Upper lobe of left lung (tissue), 4 donors: ENCODE measurements at regions not wholly inside any gene's neighbourhood (a gene's known extent, or its start where the extent isn't known, plus 50 kb on each side); places are given as distances from the start of the nearest gene placed in this dataset.

Experiments
- EP300 ChIP-seq, 4 donors: sonication (generic); formaldehyde crosslinking; IDR thresholded peaks; one replicate each; pipeline ENCODE4 v1.5.1; 2017; ENCODE audit warnings: antibody characterized with exemption in 4 of 4, control low read depth in 2 of 4
- POLR2A ChIP-seq, 4 donors: fragments of 450-650 bp; IDR thresholded peaks; one replicate each; pipeline ENCODE4 v1.5.1; 2016 to 2017; ENCODE audit warnings: antibody characterized with exemption in 4 of 4, mild to moderate bottlenecking in 2 of 4
- POLR2AphosphoS5 ChIP-seq, 2 donors: sonication (generic); formaldehyde crosslinking; IDR thresholded peaks; one replicate each; pipeline ENCODE4 v1.5.1; 2017; ENCODE audit warnings: antibody characterized with exemption in 2 of 2
- TF ChIP-seq, protein P1 (sequence below), 6 experiments: fragments of 450-650 bp in 4 of 6; fragments of 200-600 bp in 2 of 6; sonication (generic) in 2 of 6; IDR thresholded peaks; one replicate each; pipeline ENCODE4 v1.5.1; 2016 to 2019; ENCODE audit warnings: antibody characterized with exemption in 6 of 6

DNA sequence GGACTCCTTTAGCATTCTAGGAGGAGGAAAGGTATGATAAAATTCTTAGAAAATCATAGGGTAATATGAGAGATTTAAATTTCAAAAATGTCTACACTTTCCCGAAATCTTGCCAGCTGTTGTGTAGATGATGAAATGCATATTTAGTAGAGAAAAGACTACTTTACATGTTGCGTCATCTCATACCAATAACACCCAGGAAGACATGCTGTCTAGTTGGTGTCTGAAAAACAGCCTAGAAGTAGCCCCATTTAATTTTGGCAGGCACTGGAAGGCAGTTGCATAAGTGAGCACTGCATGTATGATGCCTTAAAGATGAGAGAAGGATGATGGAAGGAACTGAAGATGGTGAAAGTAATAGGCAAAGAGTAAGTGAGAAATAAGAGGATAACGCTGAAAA lies 310.5 kb upstream of the TPM1 start:
- TF ChIP-seq, protein P1, sequence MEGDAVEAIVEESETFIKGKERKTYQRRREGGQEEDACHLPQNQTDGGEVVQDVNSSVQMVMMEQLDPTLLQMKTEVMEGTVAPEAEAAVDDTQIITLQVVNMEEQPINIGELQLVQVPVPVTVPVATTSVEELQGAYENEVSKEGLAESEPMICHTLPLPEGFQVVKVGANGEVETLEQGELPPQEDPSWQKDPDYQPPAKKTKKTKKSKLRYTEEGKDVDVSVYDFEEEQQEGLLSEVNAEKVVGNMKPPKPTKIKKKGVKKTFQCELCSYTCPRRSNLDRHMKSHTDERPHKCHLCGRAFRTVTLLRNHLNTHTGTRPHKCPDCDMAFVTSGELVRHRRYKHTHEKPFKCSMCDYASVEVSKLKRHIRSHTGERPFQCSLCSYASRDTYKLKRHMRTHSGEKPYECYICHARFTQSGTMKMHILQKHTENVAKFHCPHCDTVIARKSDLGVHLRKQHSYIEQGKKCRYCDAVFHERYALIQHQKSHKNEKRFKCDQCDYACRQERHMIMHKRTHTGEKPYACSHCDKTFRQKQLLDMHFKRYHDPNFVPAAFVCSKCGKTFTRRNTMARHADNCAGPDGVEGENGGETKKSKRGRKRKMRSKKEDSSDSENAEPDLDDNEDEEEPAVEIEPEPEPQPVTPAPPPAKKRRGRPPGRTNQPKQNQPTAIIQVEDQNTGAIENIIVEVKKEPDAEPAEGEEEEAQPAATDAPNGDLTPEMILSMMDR (IDR thresholded peaks at IDR 0.05) = no peak
- TF ChIP-seq POLR2A (IDR thresholded peaks at IDR 0.05) (no peak), EP300 (IDR thresholded peaks at IDR 0.05) (no peak), POLR2AphosphoS5 (IDR thresholded peaks at IDR 0.05) (no peak)
